Neuron (in vitro differentiated cells): ENCODE measurements at regions not wholly inside any gene's neighbourhood (a gene's known extent, or its start where the extent isn't known, plus 50 kb on each side); places are given as distances from the start of the nearest gene placed in this dataset.
"Not testable (repeated sequence)": the region's sequence is repeated elsewhere in the genome, so short reads cannot be mapped to it uniquely, and the experiment has no call there.

ENCODE experiments used
- H2AFZ ChIP-seq: one replicate; pipeline ENCODE4 v1.6.1; 2013; ENCODE audit warnings: low read depth, mild to moderate bottlenecking, inconsistent platforms, low read length, moderate library complexity
- H3K27me3 ChIP-seq: one replicate; pipeline ENCODE4 v1.6.1; 2013; ENCODE audit warnings: low read length; ENCODE audit not compliant: insufficient read depth
- H3K36me3 ChIP-seq: one replicate; pipeline ENCODE4 v1.6.1; 2013; ENCODE audit warnings: low read length; ENCODE audit not compliant: insufficient read depth
- H3K4me1 ChIP-seq: one replicate; pipeline ENCODE4 v1.6.1; 2013; ENCODE audit warnings: low read length; ENCODE audit not compliant: insufficient read depth
- H3K4me3 ChIP-seq: 2 replicates; pipeline ENCODE4 v1.5.1; 2013; ENCODE audit warnings: mild to moderate bottlenecking, low read length, moderate library complexity
- H3K9me3 ChIP-seq: one replicate; pipeline ENCODE4 v1.6.1; 2013; ENCODE audit warnings: low read length

GRCh38 chr21:22194986-22195385 is 1196.8 kb downstream of the NCAM2 start:
- H3K4me1 ChIP-seq, H3K36me3 ChIP-seq, H2AFZ ChIP-seq, H3K9me3 ChIP-seq, H3K4me3 ChIP-seq, H3K27me3 ChIP-seq: not testable (repeated sequence)

- Histone ChIP-seq H3K36me3 (no peaks in the 10 kb centered on the region), H3K9me3 (no peaks in the 10 kb centered on the region), H2AFZ (no peak overlapping the region), H3K4me1 (no peaks in the 10 kb centered on the region), H3K27me3 (no peaks in the 10 kb centered on the region), H3K4me3 (no peak overlapping the region)
Measured at GRCh38 chr21:22200378-22201092, 1202.3 kb downstream of the NCAM2 start.

GRCh38 chr21:22201126-22201525 is 1202.9 kb downstream of the NCAM2 start:
- Histone ChIP-seq H3K36me3 (no peaks in the 10 kb centered on the region), H2AFZ (no peak overlapping the region), H3K27me3 (no peaks in the 10 kb centered on the region), H3K4me1 (no peaks in the 10 kb centered on the region), H3K4me3 (no peak overlapping the region), H3K9me3 (no peaks in the 10 kb centered on the region)

GRCh38 chr21:22201669-22202068 is 1203.5 kb downstream of the NCAM2 start:
- Histone ChIP-seq H2AFZ (no peak overlapping the region), H3K36me3 (no peaks in the 10 kb centered on the region), H3K9me3 (no peaks in the 10 kb centered on the region), H3K4me1 (no peaks in the 10 kb centered on the region), H3K27me3 (no peaks in the 10 kb centered on the region), H3K4me3 (no peak overlapping the region)

GRCh38 chr21:22209304-22209700 is 1211.1 kb downstream of the NCAM2 start:
- Histone ChIP-seq H3K9me3 (no peaks in the 10 kb centered on the region), H2AFZ (no peak overlapping the region), H3K4me1 (no peaks in the 10 kb centered on the region), H3K27me3 (no peaks in the 10 kb centered on the region), H3K36me3 (no peaks in the 10 kb centered on the region), H3K4me3 (no peak overlapping the region)

- no peaks in the 10 kb centered on the region for H3K9me3 ChIP-seq
Measured at GRCh38 chr21:22211943-22212342, 1213.7 kb downstream of the NCAM2 start.

GRCh38 chr21:22223385-22223784 is 1225.2 kb downstream of the NCAM2 start:
- Histone ChIP-seq H3K4me3 (no peak overlapping the region), H2AFZ (peak overlapping the region; percentile 72), H3K36me3 (no peaks in the 10 kb centered on the region), H3K27me3 (no peaks in the 10 kb centered on the region), H3K4me1 (no peaks in the 10 kb centered on the region), H3K9me3 (no peaks in the 10 kb centered on the region)

More at GRCh38 chr21:22211943-22212342, 1213.7 kb downstream of the NCAM2 start:
- Histone ChIP-seq H3K4me3 (no peak overlapping the region), H3K36me3 (no peaks in the 10 kb centered on the region), H3K4me1 (no peaks in the 10 kb centered on the region), H2AFZ (no peak overlapping the region), H3K27me3 (no peaks in the 10 kb centered on the region)

- Histone ChIP-seq H2AFZ (no peak overlapping the region), H3K4me1 (no peaks in the 10 kb centered on the region), H3K9me3 (no peaks in the 10 kb centered on the region), H3K27me3 (no peaks in the 10 kb centered on the region), H3K36me3 (no peaks in the 10 kb centered on the region), H3K4me3 (no peak overlapping the region)
Measured at GRCh38 chr21:22224261-22224660, 1226.1 kb downstream of the NCAM2 start.

- H3K9me3 ChIP-seq, result no peaks in the 10 kb centered on the region
- H3K4me1 ChIP-seq, result no peaks in the 10 kb centered on the region
- no peaks in the 10 kb centered on the region for H3K27me3 ChIP-seq
- no peak overlapping the region for H2AFZ ChIP-seq
- H3K4me3 ChIP-seq, result no peak overlapping the region
- no peaks in the 10 kb centered on the region for H3K36me3 ChIP-seq
Measured at GRCh38 chr21:22225299-22225698, 1227.1 kb downstream of the NCAM2 start.

- Histone ChIP-seq H3K4me3 (no peak overlapping the region), H3K4me1 (no peaks in the 10 kb centered on the region), H3K27me3 (no peaks in the 10 kb centered on the region), H2AFZ (no peak overlapping the region), H3K36me3 (no peaks in the 10 kb centered on the region), H3K9me3 (no peaks in the 10 kb centered on the region)
Measured at GRCh38 chr21:22231013-22231412, 1232.8 kb downstream of the NCAM2 start.

- Histone ChIP-seq H3K4me1 (no peaks in the 10 kb centered on the region), H3K9me3 (no peaks in the 10 kb centered on the region), H3K27me3 (no peaks in the 10 kb centered on the region), H2AFZ (no peak overlapping the region), H3K4me3 (no peak overlapping the region), H3K36me3 (no peaks in the 10 kb centered on the region)
Measured at GRCh38 chr21:22235866-22236590, 1237.8 kb downstream of the NCAM2 start.

GRCh38 chr21:22244516-22244915 is 1246.3 kb downstream of the NCAM2 start:
- no peak overlapping the region for H3K4me3 ChIP-seq
- H3K27me3 ChIP-seq, result no peaks in the 10 kb centered on the region
- no peaks in the 10 kb centered on the region for H3K36me3 ChIP-seq
- no peaks in the 10 kb centered on the region for H3K9me3 ChIP-seq
- no peak overlapping the region for H2AFZ ChIP-seq
- no peaks in the 10 kb centered on the region for H3K4me1 ChIP-seq

- no peak overlapping the region for H3K4me3 ChIP-seq
- no peaks in the 10 kb centered on the region for H3K27me3 ChIP-seq
Measured at GRCh38 chr21:22250355-22250754, 1252.1 kb downstream of the NCAM2 start.

More at GRCh38 chr21:22250355-22250754, 1252.1 kb downstream of the NCAM2 start:
- Histone ChIP-seq H2AFZ (no peak overlapping the region), H3K36me3 (no peaks in the 10 kb centered on the region), H3K9me3 (no peaks in the 10 kb centered on the region), H3K4me1 (no peaks in the 10 kb centered on the region)
